IPS-18a (cell line): ENCODE measurements at regions not wholly inside any gene's neighbourhood (a gene's known extent, or its start where the extent isn't known, plus 50 kb on each side); places are given as distances from the start of the nearest gene placed in this dataset.

Experiments
- H3K27ac ChIP-seq: one replicate; pipeline ENCODE4 v1.5.1; 2013; ENCODE audit warnings: low read length
- H3K27me3 ChIP-seq: one replicate; pipeline ENCODE4 v1.6.1; 2013; ENCODE audit warnings: mild to moderate bottlenecking, low read length; ENCODE audit not compliant: control insufficient read depth, insufficient read depth
- H3K36me3 ChIP-seq: one replicate; pipeline ENCODE4 v1.6.1; 2013; ENCODE audit warnings: low read depth, low read length; ENCODE audit not compliant: control insufficient read depth
- H3K4me1 ChIP-seq: one replicate; pipeline ENCODE4 v1.6.1; 2013; ENCODE audit warnings: low read depth, low read length; ENCODE audit not compliant: control insufficient read depth
- H3K4me3 ChIP-seq: one replicate; pipeline ENCODE4 v1.5.1; 2013; ENCODE audit warnings: low read length
- H3K9ac ChIP-seq: one replicate; pipeline ENCODE4 v1.6.1; 2013; ENCODE audit warnings: mild to moderate bottlenecking, low read length, moderate library complexity
- H3K9me3 ChIP-seq: one replicate; pipeline ENCODE4 v1.6.1; 2013; ENCODE audit warnings: low read depth, low read length; ENCODE audit not compliant: control insufficient read depth

DNA sequence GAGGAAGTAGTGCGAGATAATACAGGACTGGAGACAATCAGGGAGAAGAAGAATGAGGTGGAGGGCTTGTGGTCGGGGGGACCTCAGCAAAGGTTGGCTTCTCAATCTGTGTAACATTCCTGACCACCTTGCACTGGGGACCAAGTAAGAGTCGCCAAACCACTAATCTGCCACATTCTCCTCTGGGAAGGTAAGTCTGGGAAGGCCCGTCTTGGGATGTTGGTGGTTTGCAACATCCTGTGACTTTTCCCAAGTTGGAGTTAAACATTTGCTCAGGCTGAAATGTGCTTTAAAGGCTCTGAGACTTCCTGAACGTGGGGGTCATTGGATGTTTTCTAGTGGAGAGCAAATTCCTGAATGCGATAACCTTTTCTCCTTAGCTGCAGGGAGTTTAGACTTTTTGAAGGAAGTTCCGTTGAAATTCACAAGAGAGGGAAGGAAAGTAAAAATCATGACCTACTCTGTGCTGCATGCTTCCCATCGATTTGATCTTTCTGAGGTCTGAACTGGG is 325.9 kb downstream of the RPS6KC1 start:
- Histone ChIP-seq H3K4me3 (no peak overlapping the region), H3K9me3 (no peaks in the 10 kb centered on the region), H3K9ac (no peak overlapping the region), H3K4me1 (peaks cover 14% of the 10 kb centered on the region), H3K36me3 (no peaks in the 10 kb centered on the region), H3K27ac (no peak overlapping the region), H3K27me3 (no peaks in the 10 kb centered on the region)

DNA sequence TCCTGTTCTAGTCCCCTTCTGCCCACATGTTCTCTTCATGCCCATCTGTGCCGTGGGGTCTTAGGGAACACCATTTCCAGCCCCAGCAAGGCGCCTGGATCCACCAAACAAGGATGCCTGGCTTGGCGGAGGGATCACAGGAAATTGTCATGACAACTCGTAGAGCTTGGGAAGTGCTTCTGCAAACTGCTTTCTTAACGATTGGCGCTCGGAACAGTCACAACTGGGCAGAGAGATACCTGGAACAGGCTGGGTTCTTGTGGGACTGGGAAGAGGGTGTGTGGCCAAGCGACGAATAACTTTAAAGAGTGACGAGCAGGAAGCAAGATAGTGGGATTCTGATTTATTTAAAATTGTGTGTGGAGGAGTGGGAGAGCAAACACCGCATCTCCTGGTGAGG is 329.8 kb downstream of the RPS6KC1 start:
- no peaks in the 10 kb centered on the region for H3K9me3 ChIP-seq
- H3K36me3 ChIP-seq: no peaks in the 10 kb centered on the region
- H3K27me3 ChIP-seq: no peaks in the 10 kb centered on the region
- no peak overlapping the region for H3K27ac ChIP-seq
- H3K4me3 ChIP-seq: no peak overlapping the region
- peaks cover 9% of the 10 kb centered on the region for H3K4me1 ChIP-seq
- H3K9ac ChIP-seq: no peak overlapping the region

DNA sequence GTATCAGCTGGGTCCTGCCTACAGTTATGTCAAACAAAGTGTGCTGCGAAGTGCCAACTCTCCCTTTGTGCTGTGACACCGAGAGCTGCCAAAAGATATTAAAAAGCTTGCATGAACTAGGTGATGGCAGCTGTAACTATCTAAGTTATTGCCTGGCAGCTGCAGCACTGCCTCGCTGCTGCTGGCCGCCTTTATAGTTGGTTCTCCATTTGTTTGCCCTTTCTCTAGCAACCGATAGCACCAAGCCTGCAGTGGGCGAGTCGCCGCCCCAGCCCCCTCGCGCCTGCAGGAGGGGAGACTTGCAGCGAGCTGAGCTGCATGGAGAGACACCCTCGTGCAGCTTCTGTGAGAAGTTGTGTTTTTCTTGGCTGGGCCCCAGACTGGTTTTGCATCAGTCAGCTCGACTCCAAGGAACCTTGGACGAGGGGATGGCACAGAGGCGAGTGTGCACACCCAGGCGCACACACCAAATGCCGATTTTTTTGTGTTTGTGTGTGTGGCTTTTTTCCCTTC is 330.6 kb downstream of the RPS6KC1 start:
- H3K9ac ChIP-seq: no peak overlapping the region
- H3K27me3 ChIP-seq: no peaks in the 10 kb centered on the region
- H3K4me3 ChIP-seq: no peak overlapping the region
- H3K27ac ChIP-seq: no peak overlapping the region
- peaks cover 6% of the 10 kb centered on the region for H3K4me1 ChIP-seq
- no peaks in the 10 kb centered on the region for H3K9me3 ChIP-seq
- no peaks in the 10 kb centered on the region for H3K36me3 ChIP-seq

DNA sequence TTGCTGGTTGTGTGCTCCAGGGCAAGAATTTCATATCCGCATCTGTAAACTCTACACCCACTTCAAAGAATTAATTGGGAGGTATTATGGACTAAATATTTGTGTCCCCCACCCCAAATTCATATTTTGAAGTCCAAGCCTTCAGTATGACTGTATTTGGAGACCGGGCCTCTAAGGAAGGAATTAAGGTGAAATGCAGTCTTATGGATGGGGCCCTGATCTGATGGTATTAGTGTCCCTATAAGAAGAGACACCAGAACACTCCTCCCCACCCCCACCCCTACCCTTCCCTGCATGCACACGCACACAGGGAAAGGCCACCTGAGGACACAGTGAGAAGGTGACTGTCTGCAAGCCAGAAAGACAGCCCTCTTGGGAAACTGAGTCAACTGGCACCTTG is 332.4 kb downstream of the RPS6KC1 start:
- Histone ChIP-seq H3K9ac (no peak overlapping the region), H3K9me3 (no peaks in the 10 kb centered on the region), H3K36me3 (no peaks in the 10 kb centered on the region), H3K4me3 (no peak overlapping the region), H3K4me1 (no peaks in the 10 kb centered on the region), H3K27ac (no peak overlapping the region), H3K27me3 (no peaks in the 10 kb centered on the region)

DNA sequence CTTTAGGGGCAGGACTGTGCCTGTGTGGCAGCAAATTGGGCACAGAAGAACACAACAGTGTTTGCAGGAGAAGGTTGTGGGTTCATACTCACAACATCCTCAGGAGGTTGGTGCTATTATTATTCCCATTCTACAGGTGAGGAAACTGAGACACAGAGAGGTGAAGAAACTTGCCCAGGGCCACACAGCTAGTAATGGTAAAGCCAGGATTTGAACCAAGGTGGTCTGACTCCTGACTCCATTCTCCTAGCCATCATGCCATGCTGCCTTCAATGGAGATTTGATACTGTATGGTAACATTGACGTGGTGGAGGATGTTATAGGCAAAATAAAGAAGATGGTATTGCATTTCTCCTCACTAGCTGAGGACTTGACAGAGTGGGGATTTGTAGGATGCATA is 334.2 kb downstream of the RPS6KC1 start:
- Histone ChIP-seq H3K27me3 (no peaks in the 10 kb centered on the region), H3K9ac (no peak overlapping the region), H3K4me1 (no peaks in the 10 kb centered on the region), H3K4me3 (no peak overlapping the region), H3K9me3 (no peaks in the 10 kb centered on the region), H3K36me3 (no peaks in the 10 kb centered on the region), H3K27ac (no peak overlapping the region)

DNA sequence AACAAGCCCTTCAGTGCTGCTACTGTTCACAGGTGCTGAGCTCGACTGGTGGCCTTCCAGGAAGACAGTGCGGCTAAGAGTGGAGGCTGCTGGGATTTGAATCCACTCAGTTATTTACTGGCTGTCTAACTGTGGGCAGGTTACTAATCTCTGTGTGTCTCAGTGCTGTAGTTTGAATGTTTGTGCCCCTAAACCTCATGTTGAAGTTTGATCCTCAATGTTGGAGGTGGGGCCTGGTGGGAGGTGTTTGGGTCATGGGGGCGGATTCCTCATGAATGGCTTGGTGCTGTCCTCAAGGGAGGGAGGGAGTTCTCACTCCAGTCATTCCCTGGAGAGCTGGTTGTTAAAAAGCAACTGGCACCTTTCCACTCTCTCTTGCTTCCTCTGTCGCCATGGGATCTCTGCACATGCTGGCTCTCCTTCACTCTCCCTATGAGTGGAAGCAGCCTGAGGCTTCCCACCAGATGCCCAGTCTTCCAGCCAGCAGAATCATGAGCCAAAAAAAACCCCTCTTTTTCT is 334.8 kb downstream of the RPS6KC1 start:
- H3K36me3 ChIP-seq: no peaks in the 10 kb centered on the region
- no peaks in the 10 kb centered on the region for H3K4me1 ChIP-seq
- H3K9ac ChIP-seq: no peak overlapping the region
- no peaks in the 10 kb centered on the region for H3K27me3 ChIP-seq
- H3K9me3 ChIP-seq: no peaks in the 10 kb centered on the region
- H3K27ac ChIP-seq: no peak overlapping the region
- no peak overlapping the region for H3K4me3 ChIP-seq

DNA sequence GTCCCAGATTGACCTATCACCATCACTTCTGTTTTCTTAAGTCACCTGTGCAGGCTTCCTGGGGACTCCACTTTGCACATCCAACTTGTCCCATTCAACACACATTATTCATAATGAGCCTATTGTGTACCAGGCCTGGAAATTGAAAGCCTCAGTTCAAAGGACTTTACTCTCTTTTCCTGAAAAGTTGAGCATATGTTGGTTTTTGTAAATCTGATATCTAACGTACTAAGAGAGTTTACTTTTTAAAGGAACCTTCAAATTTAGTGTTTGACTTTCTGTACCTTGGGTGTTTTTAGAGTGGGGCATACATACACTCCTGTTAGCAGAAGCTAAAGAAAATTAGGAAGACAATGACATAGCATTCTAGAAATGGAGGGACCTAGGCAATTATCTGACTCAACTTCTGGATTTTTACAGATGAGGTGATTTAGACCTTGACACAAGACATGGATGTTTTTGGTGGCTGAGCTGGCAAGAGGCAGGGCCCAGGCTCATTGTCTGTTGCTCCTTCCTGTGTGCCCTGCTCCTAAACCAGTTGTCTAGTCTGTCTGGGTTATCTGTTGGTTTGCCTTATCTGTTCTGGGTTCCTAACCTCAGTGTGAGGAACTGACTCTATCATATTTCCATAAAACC is 336.5 kb downstream of the RPS6KC1 start:
- H3K27ac ChIP-seq: no peak overlapping the region
- H3K4me3 ChIP-seq: no peak overlapping the region
- no peaks in the 10 kb centered on the region for H3K4me1 ChIP-seq
- no peaks in the 10 kb centered on the region for H3K9me3 ChIP-seq
- H3K36me3 ChIP-seq: no peaks in the 10 kb centered on the region
- no peaks in the 10 kb centered on the region for H3K27me3 ChIP-seq
- no peak overlapping the region for H3K9ac ChIP-seq

DNA sequence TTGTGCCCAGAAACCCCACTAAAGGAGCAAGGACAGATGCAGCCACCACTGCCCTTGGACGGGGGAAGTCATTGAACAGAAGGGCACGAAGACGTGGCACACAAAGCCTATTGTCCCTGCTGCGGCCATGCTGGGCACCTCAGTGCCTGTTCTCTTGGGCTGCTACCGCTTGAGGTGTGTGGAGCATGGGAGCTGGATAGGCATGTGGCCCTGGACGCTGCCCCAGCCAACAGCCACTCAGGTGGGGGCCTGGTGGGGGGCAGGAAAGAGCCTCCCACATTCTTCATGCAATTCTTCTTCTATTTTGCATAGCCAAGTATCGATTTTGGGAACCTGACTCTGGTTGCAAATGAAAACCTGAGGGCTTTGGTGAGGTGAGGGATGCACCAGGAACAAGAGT is 337.2 kb downstream of the RPS6KC1 start:
- Histone ChIP-seq H3K9ac (no peak overlapping the region), H3K27me3 (no peaks in the 10 kb centered on the region)

DNA sequence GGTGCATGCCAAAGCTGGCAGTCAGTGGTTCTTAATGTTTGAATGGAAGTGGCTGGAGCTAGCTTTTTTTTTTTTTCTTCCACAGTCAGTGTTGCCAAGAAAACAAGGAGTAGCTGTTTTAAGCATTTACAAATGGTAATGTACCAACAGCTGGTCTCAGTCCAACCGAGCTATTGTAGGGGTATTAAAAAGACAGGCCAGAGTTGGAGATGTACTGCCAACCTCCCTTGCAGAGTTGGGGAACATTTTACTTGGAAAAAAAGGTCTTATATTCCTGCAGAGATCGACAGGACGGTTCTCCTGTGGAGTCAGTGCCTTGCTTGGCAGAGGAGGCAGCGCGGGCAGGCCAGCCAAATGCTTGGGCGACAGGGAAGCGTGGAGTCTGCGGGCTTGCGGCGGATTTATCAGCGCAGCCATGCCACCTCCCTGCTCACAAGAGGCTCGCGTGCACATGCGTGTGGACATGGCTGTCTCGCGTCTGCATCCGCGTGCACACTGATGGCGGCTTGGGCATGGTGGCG is 338.1 kb downstream of the RPS6KC1 start:
- Histone ChIP-seq H3K36me3 (no peaks in the 10 kb centered on the region), H3K4me1 (no peaks in the 10 kb centered on the region), H3K9me3 (no peaks in the 10 kb centered on the region), H3K27me3 (no peaks in the 10 kb centered on the region), H3K4me3 (no peak overlapping the region), H3K27ac (no peak overlapping the region), H3K9ac (no peak overlapping the region)

More for the DNA sequence above, 337.2 kb downstream of the RPS6KC1 start:
- Histone ChIP-seq H3K9me3 (no peaks in the 10 kb centered on the region), H3K27ac (no peak overlapping the region), H3K4me1 (no peaks in the 10 kb centered on the region), H3K36me3 (no peaks in the 10 kb centered on the region), H3K4me3 (no peak overlapping the region)

DNA sequence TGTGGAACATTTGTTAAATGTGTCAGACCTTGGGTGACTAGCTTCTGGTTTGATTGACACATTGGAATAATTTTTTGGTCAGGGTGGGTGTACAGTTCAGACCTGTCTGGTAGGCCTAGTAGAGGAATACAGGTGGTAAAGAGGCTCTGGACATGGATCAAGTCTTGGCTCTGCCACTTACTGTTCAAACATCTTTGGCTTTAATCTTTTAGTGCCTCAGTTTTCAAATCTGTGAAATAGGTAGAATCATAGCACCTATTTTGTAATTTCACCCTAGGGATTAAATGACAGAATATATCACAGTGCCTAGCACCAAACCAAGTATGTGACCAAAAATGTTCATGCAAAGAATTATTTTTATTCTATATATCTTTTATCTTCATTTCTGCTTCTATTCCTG is 340.4 kb downstream of the RPS6KC1 start:
- Histone ChIP-seq H3K36me3 (no peaks in the 10 kb centered on the region), H3K27me3 (no peaks in the 10 kb centered on the region), H3K9me3 (no peaks in the 10 kb centered on the region), H3K4me1 (no peaks in the 10 kb centered on the region), H3K9ac (no peak overlapping the region), H3K4me3 (no peak overlapping the region), H3K27ac (no peak overlapping the region)

DNA sequence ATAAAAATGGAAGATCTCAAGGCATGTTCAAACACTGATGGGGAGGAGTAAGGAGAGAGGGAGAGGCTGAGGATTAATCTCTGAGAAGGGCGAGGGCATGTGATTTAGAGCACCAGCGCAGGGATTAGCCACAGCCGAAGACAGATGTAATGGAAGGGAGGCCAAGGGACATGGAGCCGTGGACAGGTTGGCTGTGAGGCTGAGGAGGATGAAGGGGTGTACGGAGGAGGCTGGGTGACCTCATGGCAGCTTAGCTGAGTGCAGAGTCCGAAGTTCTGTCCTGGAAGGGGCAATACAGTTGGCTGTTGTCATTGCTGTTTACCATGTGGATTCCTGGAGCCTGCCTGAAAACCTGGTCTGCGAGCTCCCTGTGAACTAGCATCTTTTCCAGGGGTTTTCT is 342.8 kb downstream of the RPS6KC1 start:
- Histone ChIP-seq H3K27me3 (no peaks in the 10 kb centered on the region), H3K4me3 (no peak overlapping the region), H3K9me3 (no peaks in the 10 kb centered on the region), H3K27ac (no peak overlapping the region), H3K9ac (no peak overlapping the region), H3K4me1 (no peaks in the 10 kb centered on the region), H3K36me3 (no peaks in the 10 kb centered on the region)

DNA sequence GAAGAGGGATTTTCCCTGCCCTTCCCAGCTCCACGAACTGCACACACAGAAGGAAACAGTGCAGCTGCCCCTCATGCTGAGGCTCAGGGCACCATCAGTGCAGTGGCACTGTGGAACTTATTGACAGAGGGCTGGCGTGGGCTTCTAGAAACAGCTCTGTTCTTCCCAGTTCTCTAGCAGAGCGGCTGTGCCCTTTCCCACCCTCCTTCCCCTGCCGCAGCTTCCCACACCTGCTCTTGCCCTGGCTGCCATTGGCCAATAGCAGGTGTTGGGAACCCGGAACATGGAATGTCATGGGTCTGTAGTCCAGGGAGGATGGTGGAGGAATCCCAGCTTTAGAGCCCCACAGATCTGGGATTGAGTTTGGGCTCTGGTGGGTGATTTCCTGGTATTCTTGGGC is 343.8 kb downstream of the RPS6KC1 start:
- Histone ChIP-seq H3K27ac (no peak overlapping the region), H3K27me3 (no peaks in the 10 kb centered on the region), H3K4me3 (no peak overlapping the region), H3K9me3 (no peaks in the 10 kb centered on the region), H3K36me3 (no peaks in the 10 kb centered on the region), H3K9ac (no peak overlapping the region), H3K4me1 (no peaks in the 10 kb centered on the region)
